ENCODE measurements at regions not wholly inside any gene's neighbourhood (a gene's known extent, or its start where the extent isn't known, plus 50 kb on each side); places are given as distances from the start of the nearest gene placed in this dataset.

DNA sequence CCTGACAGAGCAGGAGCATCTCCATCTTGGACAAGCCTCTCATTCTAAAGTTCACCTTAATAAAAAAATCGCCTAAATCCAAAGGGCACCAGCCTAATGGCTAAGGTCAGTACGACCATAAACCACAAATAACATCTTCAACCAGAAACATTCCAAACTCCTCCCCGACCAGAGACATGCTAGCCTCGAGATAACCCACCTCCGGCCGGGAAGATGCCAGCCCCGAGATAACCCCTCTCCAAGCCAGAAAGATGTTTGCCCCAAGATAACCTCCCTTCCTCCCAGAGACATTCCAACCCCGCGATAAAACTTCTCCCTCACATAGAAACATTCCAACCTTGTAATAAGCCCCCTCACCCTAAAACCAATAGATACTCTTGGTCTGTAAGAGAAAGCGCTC is 86.8 kb upstream of the PKP2 start:
- no peak for TF ChIP-seq POLR2A (IDR thresholded peaks at IDR 0.05)
- TF ChIP-seq, protein P1, sequence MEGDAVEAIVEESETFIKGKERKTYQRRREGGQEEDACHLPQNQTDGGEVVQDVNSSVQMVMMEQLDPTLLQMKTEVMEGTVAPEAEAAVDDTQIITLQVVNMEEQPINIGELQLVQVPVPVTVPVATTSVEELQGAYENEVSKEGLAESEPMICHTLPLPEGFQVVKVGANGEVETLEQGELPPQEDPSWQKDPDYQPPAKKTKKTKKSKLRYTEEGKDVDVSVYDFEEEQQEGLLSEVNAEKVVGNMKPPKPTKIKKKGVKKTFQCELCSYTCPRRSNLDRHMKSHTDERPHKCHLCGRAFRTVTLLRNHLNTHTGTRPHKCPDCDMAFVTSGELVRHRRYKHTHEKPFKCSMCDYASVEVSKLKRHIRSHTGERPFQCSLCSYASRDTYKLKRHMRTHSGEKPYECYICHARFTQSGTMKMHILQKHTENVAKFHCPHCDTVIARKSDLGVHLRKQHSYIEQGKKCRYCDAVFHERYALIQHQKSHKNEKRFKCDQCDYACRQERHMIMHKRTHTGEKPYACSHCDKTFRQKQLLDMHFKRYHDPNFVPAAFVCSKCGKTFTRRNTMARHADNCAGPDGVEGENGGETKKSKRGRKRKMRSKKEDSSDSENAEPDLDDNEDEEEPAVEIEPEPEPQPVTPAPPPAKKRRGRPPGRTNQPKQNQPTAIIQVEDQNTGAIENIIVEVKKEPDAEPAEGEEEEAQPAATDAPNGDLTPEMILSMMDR (IDR thresholded peaks at IDR 0.05), result no peak

Data from prostate gland (tissue), 2 donors.